KMS-11 (cell line): ENCODE measurements at regions not wholly inside any gene's neighbourhood (a gene's known extent, or its start where the extent isn't known, plus 50 kb on each side); places are given as distances from the start of the nearest gene placed in this dataset.

Source experiments
- H2AFZ ChIP-seq: fragments of 200-600 bp; sonication (generic); 2 replicates; pipeline ENCODE4 v1.6.1; 2016; ENCODE audit warnings: antibody characterized with exemption, mixed run types, low read depth
- H3K27ac ChIP-seq: fragments of 200-600 bp; sonication (generic); 2 replicates; pipeline ENCODE4 v1.6.1; 2016; ENCODE audit warnings: mild to moderate bottlenecking, mixed run types
- H3K27me3 ChIP-seq: fragments of 200-600 bp; sonication (generic); 2 replicates; pipeline ENCODE4 v1.6.1; 2017; ENCODE audit warnings: mild to moderate bottlenecking, low read depth, mixed run types, moderate library complexity; ENCODE audit not compliant: insufficient read depth
- H3K36me3 ChIP-seq: fragments of 200-600 bp; sonication (generic); 2 replicates; pipeline ENCODE4 v1.6.1; 2017; ENCODE audit warnings: mild to moderate bottlenecking, mixed run types; ENCODE audit not compliant: insufficient read depth
- H3K4me1 ChIP-seq: fragments of 200-600 bp; sonication (generic); 2 replicates; pipeline ENCODE4 v1.6.1; 2016; ENCODE audit warnings: mild to moderate bottlenecking, low read depth, mixed run types; ENCODE audit not compliant: poor library complexity, severe bottlenecking
- H3K4me2 ChIP-seq: fragments of 200-600 bp; sonication (generic); 2 replicates; pipeline ENCODE4 v1.7.0; 2016; ENCODE audit warnings: mild to moderate bottlenecking, mixed run types
- H3K4me3 ChIP-seq: fragments of 200-600 bp; sonication (generic); IDR thresholded peaks from 2 replicates; pipeline ENCODE4 v1.6.1; 2017; ENCODE audit warnings: low read depth, low read length, mixed read lengths; ENCODE audit not compliant: insufficient read depth
- H3K79me2 ChIP-seq: fragments of 200-600 bp; sonication (generic); 2 replicates; pipeline ENCODE4 v1.6.1; 2016; ENCODE audit warnings: low read depth, mixed run types; ENCODE audit not compliant: insufficient read depth
- H3K9ac ChIP-seq: fragments of 200-600 bp; sonication (generic); 2 replicates; pipeline ENCODE4 v1.6.1; 2016; ENCODE audit warnings: mild to moderate bottlenecking, mixed run types
- H4K20me1 ChIP-seq: fragments of 200-600 bp; sonication (generic); 2 replicates; pipeline ENCODE4 v1.6.1; 2016; ENCODE audit warnings: mild to moderate bottlenecking, mixed run types; ENCODE audit not compliant: insufficient read depth
- TF ChIP-seq, protein P1 (sequence below): fragments of 200-600 bp; sonication (generic); conservative IDR thresholded peaks from 2 replicates; pipeline ENCODE4 v1.6.1; 2017; ENCODE audit warnings: low read depth, mild to moderate bottlenecking, antibody characterized with exemption, low read length, moderate library complexity, mixed read lengths

GRCh38 chr2:150946831-150947230 is 314.8 kb downstream of the RBM43 start:
- H3K4me3 ChIP-seq: no peak overlapping the region
- no peaks in the 10 kb centered on the region for H3K27me3 ChIP-seq
- no peak overlapping the region for H3K27ac ChIP-seq
- H4K20me1 ChIP-seq: no peaks in the 10 kb centered on the region
- no peaks in the 10 kb centered on the region for H3K4me1 ChIP-seq
- no peaks in the 10 kb centered on the region for H3K36me3 ChIP-seq
- no peaks in the 10 kb centered on the region for H3K79me2 ChIP-seq
- TF ChIP-seq, protein P1, sequence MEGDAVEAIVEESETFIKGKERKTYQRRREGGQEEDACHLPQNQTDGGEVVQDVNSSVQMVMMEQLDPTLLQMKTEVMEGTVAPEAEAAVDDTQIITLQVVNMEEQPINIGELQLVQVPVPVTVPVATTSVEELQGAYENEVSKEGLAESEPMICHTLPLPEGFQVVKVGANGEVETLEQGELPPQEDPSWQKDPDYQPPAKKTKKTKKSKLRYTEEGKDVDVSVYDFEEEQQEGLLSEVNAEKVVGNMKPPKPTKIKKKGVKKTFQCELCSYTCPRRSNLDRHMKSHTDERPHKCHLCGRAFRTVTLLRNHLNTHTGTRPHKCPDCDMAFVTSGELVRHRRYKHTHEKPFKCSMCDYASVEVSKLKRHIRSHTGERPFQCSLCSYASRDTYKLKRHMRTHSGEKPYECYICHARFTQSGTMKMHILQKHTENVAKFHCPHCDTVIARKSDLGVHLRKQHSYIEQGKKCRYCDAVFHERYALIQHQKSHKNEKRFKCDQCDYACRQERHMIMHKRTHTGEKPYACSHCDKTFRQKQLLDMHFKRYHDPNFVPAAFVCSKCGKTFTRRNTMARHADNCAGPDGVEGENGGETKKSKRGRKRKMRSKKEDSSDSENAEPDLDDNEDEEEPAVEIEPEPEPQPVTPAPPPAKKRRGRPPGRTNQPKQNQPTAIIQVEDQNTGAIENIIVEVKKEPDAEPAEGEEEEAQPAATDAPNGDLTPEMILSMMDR: no peak
- no peak overlapping the region for H2AFZ ChIP-seq
- no peak overlapping the region for H3K4me2 ChIP-seq
- H3K9ac ChIP-seq: no peak overlapping the region

DNA sequence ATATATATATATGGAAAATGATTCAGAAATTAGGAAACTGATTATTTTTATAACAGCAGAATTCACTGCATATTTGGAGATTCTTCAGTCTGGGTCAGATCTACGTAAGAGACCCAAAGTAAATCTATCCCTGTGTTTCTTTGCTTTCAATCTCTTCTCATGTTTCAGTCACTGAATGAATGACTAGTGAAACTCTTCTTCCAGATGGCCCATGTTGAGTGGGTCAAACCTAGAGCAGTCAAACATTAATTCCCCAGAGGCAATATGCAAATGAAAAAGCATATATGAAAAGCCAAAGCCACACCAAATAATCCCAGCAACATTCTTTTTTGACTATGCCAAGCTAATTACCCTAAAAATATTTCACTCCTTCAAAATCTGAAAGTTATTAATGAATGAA is 317.3 kb downstream of the RBM43 start:
- Histone ChIP-seq H4K20me1 (no peaks in the 10 kb centered on the region), H2AFZ (no peak overlapping the region), H3K4me1 (no peaks in the 10 kb centered on the region), H3K79me2 (no peaks in the 10 kb centered on the region), H3K27ac (no peak overlapping the region), H3K4me2 (no peak overlapping the region), H3K27me3 (no peaks in the 10 kb centered on the region), H3K36me3 (no peaks in the 10 kb centered on the region), H3K9ac (no peak overlapping the region), H3K4me3 (no peak overlapping the region)
- TF ChIP-seq, protein P1: no peak

GRCh38 chr2:150939087-150939486 is 322.6 kb downstream of the RBM43 start:
- no peak overlapping the region for H3K4me2 ChIP-seq
- H3K4me3 ChIP-seq: no peak overlapping the region
- H3K9ac ChIP-seq: no peak overlapping the region
- no peak overlapping the region for H3K27ac ChIP-seq
- H4K20me1 ChIP-seq: no peaks in the 10 kb centered on the region
- no peaks in the 10 kb centered on the region for H3K4me1 ChIP-seq
- TF ChIP-seq, protein P1: no peak
- H3K36me3 ChIP-seq: no peaks in the 10 kb centered on the region
- no peaks in the 10 kb centered on the region for H3K79me2 ChIP-seq
- H2AFZ ChIP-seq: no peak overlapping the region
- H3K27me3 ChIP-seq: no peaks in the 10 kb centered on the region

DNA sequence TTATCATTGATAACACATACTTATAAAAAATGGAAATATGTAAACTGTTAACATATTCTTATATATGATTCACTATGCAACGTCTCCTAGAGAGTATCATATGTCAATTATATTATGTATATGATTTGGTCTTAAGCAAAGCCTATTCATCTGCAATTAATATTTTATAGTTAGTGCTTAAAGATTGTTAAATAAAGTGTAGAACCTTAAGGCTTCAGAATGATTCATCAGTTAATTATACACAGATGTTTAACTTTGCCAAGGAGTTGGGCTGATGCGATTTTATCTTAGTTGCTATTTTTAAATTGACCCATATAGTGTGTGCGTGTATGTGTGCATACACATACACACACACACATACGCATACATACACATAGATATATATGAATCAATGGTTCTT is 323.1 kb downstream of the RBM43 start:
- no peaks in the 10 kb centered on the region for H3K36me3 ChIP-seq
- H3K27ac ChIP-seq: no peak overlapping the region
- no peaks in the 10 kb centered on the region for H4K20me1 ChIP-seq
- no peak overlapping the region for H2AFZ ChIP-seq
- TF ChIP-seq, protein P1: no peak
- no peak overlapping the region for H3K4me2 ChIP-seq
- no peaks in the 10 kb centered on the region for H3K4me1 ChIP-seq
- no peak overlapping the region for H3K9ac ChIP-seq
- H3K4me3 ChIP-seq: no peak overlapping the region
- H3K27me3 ChIP-seq: no peaks in the 10 kb centered on the region
- no peaks in the 10 kb centered on the region for H3K79me2 ChIP-seq

GRCh38 chr2:150937030-150937429 is 324.6 kb downstream of the RBM43 start:
- H3K4me1 ChIP-seq: no peaks in the 10 kb centered on the region
- H2AFZ ChIP-seq: no peak overlapping the region
- no peak overlapping the region for H3K9ac ChIP-seq
- H4K20me1 ChIP-seq: no peaks in the 10 kb centered on the region
- H3K27ac ChIP-seq: no peak overlapping the region
- H3K4me3 ChIP-seq: no peak overlapping the region
- TF ChIP-seq, protein P1: no peak
- no peaks in the 10 kb centered on the region for H3K36me3 ChIP-seq
- H3K27me3 ChIP-seq: no peaks in the 10 kb centered on the region
- H3K79me2 ChIP-seq: no peaks in the 10 kb centered on the region
- no peak overlapping the region for H3K4me2 ChIP-seq
